GM12892 (cell line): ENCODE measurements at regions not wholly inside any gene's neighbourhood (a gene's known extent, or its start where the extent isn't known, plus 50 kb on each side); places are given as distances from the start of the nearest gene placed in this dataset.
"Not testable (repeated sequence)": the region's sequence is repeated elsewhere in the genome, so short reads cannot be mapped to it uniquely, and the experiment has no call there.

ENCODE experiments used
- DNase-seq: peaks from one replicate; pipeline ENCODE4 v3.0.0; 2011; ENCODE audit not compliant: insufficient read length
- FAIRE-seq: peaks from 2 replicates; lab custom pipeline; 2011; peaks lifted over from hg19 to GRCh38; lab: Jason Lieb, UNC
- POLR2A ChIP-seq: IDR thresholded peaks from 2 replicates; pipeline ENCODE4 v1.6.1; 2011; ENCODE audit warnings: low read depth, low read length, control low read depth
- POLR2AphosphoS5 ChIP-seq: IDR thresholded peaks from 2 replicates; pipeline ENCODE4 v1.6.1; 2011; ENCODE audit warnings: low read depth, low read length, control low read depth
- TAF1 ChIP-seq: IDR thresholded peaks from 2 replicates; pipeline ENCODE4 v1.6.1; 2011; ENCODE audit warnings: low read depth, mild to moderate bottlenecking, control low read depth, low read length, borderline replicate concordance

DNA sequence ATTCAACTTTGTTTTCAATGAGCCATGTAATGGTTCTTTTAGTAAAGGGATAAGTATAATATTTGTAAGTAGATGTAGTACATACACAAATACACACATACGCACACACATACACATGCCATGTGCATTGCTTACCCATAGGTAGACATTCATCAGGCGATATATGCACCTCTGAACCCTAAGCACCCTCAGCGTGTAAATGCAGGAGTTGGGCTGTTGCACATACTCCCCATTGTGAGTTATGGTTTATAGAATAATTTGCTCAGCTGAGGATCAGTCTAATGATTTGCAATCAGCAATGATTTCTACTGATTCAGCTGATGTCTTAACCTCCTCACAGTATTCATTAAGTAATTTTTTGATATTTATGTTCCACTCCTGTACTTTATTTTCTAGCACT is 217.6 kb upstream of the ETAA1 start:
- no peak for TF ChIP-seq POLR2AphosphoS5
- no peak for TF ChIP-seq POLR2A
- no peak for TF ChIP-seq TAF1
- no peak for DNase-seq
- no peak for FAIRE-seq

DNA sequence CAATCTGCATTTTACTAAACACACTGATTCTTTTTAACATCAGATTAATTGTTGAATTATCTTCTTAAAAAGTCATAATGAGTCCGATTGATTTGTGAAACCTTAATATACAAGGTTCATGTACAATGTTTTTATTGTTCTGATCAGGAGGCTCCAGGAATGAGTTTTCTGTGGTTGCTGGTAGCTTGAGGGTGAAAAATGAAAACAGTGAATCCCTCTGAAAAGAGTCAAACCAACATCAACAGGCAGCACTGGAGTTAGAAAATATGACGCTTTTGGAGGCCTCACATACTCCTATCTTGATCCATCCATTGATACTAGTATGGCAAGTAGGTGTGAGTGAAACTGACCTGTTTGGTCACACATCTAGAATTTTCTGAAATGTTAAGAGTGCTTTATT is 216.3 kb upstream of the ETAA1 start:
- DNase-seq (no peak), FAIRE-seq (no peak)
- TF ChIP-seq POLR2AphosphoS5 = no peak
- no peak for TF ChIP-seq TAF1
- TF ChIP-seq POLR2A = no peak

DNA sequence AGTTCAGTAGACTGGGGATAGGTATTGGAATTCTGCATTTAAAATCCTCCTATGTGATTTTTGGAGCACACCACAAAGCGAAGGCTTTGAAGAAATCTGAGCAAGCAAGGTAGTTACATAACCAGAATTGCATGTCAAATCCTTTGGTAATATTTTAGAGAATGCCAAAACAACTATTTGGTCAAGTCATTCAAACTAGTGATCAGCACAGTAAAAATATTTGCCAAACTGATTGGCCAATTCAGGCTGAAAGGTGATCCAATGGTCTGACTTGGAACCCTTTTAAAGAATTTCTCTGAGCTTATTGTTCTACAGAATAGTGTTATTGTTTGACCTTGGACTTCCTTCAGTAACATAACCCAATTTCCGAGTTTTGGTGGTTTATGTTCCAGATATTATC is 214.2 kb upstream of the ETAA1 start:
- DNase-seq (no peak), FAIRE-seq (no peak)
- no peak for TF ChIP-seq POLR2AphosphoS5
- TF ChIP-seq TAF1 = no peak
- TF ChIP-seq POLR2A = no peak

- DNase-seq = no peak
- TF ChIP-seq TAF1 (no peak), POLR2AphosphoS5 (no peak), POLR2A (no peak)
- no peak for FAIRE-seq
Measured at GRCh38 chr2:67186326-67186725, 210.8 kb upstream of the ETAA1 start.

DNA sequence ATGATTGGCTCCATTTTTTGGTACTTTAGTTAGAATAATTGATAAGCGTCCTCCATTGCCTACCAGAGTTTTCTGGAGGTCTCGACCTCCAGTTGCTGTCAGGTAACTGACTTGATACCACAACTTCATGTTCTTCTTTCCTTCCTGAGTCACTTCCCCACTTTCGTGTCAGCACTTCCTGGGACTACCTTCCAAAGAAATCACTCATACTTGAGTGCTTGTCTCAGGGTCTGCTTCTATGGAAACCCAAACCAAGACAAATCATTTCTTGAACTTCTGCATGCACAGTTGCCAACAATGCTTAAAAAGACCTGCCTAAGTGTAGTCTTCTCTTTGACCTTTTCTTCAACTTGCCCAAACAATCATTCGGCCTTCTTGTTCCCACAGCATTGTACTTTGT is 210.3 kb upstream of the ETAA1 start:
- TF ChIP-seq POLR2AphosphoS5 (no peak), POLR2A (no peak), TAF1 (no peak)
- DNase-seq (no peak), FAIRE-seq (no peak)

DNA sequence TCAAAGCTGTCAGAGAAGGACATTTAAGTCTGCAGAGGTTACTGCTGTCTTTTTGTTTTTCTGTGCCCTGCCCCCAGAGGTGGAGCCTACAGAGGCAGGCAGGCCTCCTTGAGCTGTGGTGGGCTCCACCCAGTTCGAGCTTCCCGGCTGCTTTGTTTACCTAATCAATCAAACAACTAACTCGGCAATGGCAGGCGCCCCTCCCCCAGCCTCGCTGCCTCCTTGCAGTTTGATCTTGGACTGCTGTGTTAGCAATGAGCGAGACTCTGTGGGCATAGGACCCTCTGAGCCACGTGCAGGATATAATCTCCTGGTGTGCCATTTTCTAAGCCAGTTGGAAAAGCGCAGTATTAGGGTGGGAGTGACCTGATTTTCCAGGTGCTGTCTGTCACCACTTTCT is 201.8 kb upstream of the ETAA1 start:
- not testable (repeated sequence) for FAIRE-seq, DNase-seq

- DNase-seq (no peak), FAIRE-seq (no peak)
- TF ChIP-seq TAF1 (no peak), POLR2AphosphoS5 (no peak), POLR2A (no peak)
Measured at GRCh38 chr2:67201521-67201920, 195.6 kb upstream of the ETAA1 start.

DNA sequence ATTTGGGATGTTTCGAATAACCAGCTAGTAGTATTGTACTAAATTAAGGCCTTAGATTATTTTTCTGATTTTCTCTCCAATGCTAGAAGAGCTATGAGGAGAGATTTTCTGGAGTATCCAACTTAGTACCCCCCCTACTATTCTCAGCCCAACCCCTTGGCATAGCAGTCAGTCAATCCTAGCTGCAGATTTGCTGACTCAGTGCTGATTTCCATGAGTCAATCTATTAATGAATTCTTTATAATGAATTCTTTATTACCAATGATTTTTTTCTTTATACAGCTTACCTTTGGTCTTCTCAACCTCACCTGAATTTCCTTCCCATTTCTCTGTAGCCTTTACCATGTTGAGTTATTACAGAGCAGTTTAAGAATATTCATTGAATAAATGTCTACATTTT is 192.8 kb upstream of the ETAA1 start:
- DNase-seq (no peak), FAIRE-seq (no peak)
- TF ChIP-seq POLR2AphosphoS5 (no peak), POLR2A (no peak), TAF1 (no peak)

DNA sequence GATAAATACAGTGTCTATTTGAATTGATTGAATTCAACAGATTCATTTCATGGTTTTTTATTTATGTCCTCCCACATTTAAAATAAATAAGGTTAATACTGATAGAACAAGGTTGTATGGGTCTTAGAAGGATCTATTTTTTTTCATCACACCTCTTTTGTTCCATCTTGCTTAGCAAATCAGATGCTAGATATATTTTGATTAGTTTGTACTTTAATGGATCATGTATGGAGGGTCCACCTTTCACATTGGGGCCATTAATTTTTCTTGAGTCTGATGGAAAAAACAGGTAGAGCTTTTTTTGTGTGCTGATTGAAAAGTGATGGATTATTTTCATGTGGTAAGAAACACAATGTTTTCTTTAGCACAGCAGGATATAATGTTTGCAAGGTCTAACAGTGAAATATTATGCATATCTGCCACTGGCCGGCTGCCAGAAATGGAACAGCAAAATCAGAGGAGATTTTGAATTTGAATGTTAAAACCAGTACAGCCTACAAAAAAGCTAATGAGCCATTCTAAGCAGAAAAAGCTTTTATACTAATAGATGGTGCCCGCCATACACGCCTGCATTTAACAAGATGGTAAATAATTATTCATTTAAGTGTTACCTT is 188.1 kb upstream of the ETAA1 start:
- DNase-seq (no peak), FAIRE-seq (no peak)
- TF ChIP-seq POLR2A (no peak), TAF1 (no peak), POLR2AphosphoS5 (no peak)

DNA sequence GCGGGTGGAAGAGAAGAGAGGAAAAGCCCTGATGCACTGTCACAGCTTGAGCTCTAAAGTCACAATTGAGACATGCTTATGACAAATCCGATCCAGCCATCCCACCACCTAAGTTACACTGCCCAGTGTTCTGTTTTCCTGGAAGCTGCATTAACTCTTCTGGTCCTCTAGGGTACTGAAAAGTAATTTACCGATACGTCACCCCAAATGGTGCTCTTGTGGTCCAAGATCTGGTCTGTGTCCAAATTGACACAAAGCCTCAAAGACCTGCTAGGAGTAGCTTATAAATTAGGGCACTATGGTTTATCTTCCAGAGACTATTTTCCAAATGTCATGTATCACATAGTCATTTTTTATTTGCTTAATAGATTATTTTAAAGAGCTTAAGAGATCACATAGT is 186.7 kb upstream of the ETAA1 start:
- DNase-seq (no peak), FAIRE-seq (no peak)
- TF ChIP-seq POLR2AphosphoS5 (no peak), TAF1 (no peak), POLR2A (no peak)

GRCh38 chr2:67212203-67212602 is 184.9 kb upstream of the ETAA1 start:
- TF ChIP-seq POLR2A (no peak), POLR2AphosphoS5 (no peak), TAF1 (no peak)
- DNase-seq (no peak), FAIRE-seq (no peak)

DNA sequence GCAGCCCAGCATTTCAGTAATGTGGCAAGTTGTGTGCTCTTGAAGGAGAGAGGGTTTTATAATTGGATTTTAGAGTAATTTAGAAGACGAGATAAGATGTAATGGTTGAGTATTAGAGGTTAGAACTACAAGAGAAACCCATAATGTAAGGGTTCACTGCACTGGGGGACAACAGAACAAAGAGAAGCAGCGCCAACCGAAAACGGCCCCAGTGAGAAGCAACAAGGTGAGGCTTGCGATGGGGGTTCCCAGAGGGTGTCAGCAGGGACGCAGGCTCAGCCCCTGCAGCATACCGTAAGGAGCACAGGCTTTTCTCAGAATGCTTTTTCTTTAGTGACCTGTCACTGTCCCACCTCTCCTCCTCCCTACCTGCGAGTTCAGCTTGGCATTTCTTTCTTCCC is 183.9 kb upstream of the ETAA1 start:
- no peak for DNase-seq
- TF ChIP-seq POLR2AphosphoS5 = no peak
- no peak for TF ChIP-seq POLR2A
- no peak for TF ChIP-seq TAF1
- FAIRE-seq = no peak
